ENCODE measurements at regions not wholly inside any gene's neighbourhood (a gene's known extent, or its start where the extent isn't known, plus 50 kb on each side); places are given as distances from the start of the nearest gene placed in this dataset.

DNA sequence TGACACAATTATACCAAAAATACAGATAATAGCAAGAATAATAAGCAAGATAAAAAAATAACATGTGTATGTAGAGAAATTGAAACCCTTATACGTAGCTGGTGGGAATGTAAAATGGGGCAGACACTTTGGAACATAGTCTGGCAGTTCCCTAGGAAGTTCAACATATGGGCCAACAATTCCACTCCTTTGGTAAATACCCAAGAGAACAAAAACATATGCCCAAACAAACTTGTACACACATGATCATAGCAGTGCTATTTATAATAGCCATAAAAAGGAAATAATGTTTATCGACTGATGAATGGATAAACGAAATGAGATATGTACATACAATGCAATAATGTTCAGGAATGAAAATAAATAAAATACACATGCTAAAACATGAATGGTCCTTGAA lies 462.4 kb upstream of the SORCS1 start:
- no peak for DNase-seq

DNA sequence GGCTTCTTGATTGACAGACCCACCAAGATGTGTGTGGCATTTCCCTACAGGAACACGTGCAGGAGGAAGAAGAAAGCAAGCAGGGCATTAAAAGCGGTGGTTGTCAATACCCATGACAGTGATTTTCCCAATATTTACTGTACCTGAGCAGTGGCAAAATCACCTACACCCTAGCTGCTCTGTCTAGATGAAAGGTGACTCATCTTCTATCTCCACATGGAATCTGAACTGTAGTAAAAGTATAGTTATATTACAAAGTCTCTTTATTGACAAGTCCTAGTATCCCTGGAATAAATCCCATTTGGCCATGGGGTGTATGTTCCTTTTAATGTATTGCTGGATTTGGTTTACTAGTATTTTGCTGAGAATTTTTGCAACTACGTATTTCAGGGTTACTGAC lies 458.8 kb upstream of the SORCS1 start:
- DNase-seq: no peak

DNA sequence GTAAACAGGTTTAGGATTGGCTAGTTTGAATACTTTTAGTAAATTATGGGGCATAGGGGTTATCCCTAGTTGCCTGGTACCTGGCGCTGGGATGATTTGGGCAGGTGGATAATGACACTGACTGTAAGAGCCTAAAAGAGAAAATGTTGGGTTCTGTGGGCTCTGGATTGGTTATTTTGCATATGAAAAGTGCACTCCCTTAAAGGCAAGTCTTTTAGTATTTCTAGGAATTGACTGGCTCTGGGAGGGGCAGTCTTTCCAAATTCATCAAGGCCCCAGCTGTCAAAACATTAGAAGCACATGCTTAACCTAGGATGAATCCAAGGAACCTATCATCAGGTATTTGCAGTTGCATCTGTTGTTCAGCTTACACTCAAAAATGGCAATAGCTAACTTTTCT lies 454.6 kb upstream of the SORCS1 start:
- DNase-seq: no peak

DNA sequence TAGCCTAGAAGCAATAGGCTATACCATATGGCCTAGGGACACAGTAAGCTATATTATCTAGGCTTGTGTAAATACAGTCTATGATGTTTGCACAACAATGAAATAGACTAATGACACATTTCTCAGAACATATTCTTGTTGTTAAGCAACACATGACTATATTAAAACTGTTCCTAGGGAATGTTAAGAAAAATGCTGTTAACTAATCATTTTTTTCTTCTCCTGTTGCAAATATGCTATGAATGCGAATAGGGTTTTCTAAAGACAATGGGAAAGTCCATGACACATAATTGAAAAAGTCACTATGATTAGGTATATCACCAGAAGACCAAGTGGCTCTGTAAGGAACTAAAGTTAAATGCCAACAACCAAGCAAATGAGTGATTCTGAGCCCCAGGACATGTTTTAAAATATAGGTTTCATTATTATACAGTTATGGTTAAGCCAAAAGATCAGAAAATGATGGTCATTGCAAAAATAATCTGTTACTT lies 454.0 kb upstream of the SORCS1 start:
- no peak for DNase-seq

DNA sequence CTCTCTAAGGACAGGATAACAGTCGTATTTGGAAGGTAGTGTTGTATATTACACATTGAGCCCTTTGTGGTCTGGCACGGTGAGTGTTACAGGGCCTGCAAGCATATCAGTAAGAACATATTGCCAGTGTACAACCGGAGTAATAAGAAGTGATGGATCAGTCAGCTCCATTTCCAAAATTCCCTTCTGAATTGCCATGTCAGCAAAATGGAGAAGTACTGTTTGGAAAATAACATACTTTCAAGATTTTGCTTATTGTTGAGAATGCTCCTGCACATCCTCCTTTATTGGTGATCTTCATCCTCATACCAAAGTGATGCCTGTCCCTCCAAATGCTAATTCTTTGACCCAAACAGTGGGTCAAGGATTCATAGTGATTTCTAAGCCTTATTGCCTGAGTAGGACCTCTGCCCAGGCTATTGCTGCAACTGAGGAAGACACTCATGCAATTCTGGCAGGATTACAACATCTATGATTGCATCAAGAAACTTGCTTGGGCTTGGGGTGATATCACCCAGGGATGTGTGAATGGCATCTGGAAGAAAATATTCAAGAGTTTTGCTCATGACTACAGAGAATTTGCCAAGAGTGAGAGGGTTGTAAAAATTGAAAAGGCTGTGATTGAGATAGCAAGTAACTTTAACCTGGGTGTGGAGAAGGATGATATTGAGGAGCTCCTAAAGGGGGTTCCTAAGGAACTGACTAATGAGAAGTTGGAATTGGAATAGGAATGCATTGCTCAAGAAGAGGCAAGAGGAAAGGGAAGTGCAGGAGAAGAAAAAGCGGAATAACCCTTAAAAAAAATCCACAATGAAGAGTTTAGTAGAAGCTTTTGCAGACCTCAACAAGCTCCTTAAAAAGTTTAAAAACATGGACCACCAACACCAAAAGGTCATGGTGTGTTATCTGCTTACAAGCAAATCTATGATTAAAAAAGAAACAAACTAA lies 452.2 kb upstream of the SORCS1 start:
- no peak for DNase-seq

DNA sequence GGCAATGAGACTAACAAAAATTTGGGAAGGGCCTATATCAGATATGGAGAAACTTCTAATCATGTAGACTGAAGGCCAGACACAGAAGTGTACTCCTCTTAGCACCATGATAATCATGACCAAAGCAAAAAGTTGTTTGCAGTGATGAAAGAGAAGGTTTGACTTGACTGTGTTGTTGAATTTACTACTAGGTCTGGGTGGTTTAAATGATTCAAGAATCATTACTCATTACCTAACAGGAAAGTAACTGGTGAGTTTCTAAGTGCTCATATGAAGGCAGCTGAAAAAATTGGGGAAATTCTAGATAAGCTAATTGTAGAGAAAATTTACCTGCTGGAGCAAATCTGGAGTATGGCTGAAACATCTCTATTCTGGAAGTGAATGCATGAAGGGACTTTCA lies 451.5 kb upstream of the SORCS1 start:
- DNase-seq: no peak

DNA sequence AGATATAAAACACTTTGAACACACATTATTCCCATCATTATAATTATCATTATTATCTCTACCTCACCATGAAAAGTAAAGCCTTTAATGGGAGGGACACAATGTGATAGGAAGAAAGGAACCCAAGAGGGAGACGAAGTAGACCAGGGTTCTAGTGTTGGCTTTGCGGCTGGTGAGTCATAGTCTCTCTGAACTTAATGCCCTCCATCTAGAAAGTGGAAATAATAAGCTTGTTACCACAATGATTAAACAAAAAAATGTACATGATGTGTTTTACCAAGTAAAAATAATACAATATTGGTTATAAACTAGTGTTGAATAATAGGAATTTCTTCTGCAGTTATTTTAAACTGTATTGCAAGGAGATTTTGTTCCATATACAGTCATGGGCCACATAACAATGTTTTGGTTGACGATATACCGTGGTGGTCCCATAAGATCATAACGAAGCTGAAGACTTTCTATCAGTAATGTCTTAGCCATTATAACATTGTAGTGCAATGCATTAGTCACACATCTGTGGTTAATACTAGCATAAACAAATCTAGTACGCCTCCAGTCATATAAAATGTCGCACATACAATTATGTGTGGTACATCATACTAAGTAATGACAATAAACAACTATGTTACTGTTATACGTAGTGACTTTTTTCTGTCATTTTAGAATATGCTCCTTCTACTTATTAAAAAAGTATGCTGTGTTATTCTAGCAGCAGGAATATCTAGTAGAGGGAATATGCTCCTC lies 450.6 kb upstream of the SORCS1 start:
- DNase-seq: no peak

DNA sequence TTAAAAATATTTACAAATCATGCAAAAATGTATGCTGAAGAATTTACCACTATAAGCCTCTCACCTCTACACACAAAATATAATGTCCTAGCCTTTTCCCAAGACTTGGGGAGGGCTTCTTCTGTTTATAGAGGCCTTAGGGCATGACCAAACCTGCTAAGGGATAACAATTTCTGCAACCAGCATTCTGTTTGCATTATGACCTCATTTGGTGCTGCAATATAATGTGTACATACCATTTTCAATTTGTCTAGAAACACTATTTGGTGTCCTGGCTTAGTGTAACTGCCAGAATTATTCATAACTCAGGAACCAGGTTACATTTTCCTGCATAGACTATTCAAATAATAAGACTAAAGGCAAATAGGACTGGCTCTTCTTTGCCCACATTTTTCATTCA lies 446.6 kb upstream of the SORCS1 start:
- DNase-seq: no peak

DNA sequence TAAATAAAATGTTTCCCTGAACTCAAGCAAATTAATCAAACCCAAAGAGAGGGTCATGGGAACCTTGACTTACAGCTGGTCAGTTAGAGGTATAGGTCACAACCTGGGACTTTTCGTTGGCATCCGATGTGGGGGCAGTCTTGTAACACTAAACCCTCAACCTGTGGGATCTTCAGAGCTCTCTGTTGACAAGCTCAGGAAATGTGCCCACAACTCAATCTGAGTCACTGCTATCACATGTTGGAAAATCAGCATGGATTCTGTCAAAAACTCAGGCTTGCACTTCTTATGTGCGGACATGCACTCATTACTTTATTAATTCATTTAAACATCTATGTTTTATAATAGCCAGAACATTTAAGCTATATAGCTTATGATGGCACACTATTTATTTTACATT lies 424.6 kb upstream of the SORCS1 start:
- DNase-seq: no peak

DNA sequence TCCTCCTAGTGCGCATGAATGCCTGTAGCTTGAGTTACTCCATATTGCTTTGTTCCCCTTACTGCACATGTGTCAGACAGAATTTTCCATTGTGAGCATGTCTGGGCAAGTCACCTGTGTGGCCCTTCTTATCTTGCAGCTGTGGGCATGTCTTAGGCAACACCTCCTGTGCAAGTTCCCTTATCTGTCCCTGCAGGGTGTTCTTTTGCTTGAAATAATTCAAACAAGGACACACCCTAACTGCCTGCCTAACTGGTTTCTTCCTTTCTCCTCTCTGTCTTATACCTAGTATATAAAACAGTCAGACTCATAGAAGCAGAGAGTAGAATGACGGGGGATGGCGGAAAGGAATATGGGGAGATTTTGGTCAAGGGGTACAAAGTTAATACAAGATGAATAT lies 421.1 kb upstream of the SORCS1 start:
- DNase-seq: no peak

DNA sequence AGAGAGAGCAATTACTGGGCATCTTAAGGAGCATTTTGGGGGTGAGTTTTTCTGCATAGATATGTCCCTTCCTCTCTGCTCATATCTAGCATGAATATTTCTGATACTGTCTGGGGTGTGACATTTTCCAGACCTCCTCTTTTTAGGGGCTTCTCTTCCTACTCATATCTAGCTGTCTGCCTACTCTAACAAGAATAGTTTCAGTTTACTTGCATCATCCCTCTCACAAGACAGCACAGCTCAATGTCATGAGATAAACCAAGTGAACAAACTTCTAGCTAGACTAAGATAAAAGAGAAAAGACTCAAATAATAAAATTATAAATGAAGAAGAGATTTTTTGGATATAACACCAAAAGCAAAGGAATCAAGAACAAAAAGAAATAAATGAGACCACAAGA lies 419.5 kb upstream of the SORCS1 start:
- no peak for DNase-seq

DNA sequence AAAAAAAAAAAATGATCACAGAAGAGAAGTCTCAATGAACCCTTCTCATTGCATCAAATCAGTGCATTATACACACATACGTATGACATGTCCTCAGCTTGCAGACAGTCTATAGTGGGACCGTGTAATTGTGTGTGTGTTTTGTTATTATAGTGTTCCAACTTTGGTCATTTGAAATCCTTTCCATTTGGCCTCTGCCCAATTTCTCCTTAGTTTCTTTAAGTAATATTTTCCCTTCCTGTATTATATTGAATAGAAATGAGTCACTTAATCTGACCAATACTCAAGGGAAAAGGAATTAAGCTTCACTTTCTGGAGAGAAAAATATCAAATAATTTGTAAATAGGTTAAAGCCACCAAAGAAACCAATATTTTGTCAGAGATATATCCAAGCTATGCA lies 415.5 kb upstream of the SORCS1 start:
- DNase-seq: no peak

DNA sequence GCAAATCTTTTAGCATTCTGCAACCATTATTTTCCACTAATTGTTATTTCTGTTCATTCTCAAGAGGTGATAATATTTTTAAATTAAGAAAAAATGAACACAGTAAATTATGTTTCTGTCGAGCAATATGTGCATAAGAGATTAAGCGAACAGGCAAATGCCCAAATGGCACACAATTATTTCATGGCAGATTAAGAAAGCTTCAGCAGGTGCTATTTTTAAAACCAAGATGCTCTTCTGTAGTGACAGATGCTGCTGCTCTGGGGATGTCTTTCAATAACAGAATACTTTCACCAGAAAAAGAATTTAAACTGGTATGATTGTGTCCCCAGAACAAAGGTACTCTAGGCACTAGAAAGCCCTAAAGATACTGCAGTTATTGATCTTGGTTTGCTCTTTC lies 412.7 kb upstream of the SORCS1 start:
- DNase-seq: no peak

DNA sequence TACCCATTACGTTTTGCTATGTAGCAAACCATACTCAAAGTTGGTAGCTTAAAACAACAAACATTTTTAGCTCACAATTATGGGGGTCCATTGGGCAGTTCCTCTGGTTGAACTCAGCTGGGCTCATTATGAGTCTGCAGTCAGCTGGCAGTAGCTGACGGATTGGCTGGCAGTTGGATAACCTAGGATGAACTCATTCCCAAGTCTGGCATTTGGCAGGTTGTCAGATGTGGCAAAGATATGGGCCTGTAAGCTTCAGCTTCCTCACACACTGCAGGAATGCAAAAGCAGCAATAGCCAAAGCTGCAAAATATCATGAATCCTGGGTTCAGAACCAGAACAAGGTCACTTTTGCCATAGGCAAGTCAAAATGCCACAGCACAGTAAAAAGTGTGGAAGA lies 412.2 kb upstream of the SORCS1 start:
- DNase-seq: peak; percentile 33

DNA sequence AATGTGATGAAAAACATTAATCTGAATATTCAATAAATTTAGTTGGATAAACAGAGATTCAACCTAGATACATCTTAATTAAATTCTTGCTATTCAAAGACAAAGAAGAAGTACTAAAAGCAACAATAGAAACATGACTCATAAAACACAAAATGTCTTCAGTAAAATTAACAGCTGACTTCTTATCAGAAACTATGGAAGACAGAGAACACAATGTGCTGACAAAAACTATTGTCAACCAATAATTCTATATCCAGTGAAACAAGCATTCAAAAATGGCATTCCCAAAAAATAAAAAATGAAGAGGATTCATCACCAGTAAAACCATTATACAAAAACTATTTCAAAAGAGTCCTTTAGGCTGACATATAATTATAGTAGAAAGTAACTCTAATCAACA lies 400.5 kb upstream of the SORCS1 start:
- no peak for DNase-seq

DNA sequence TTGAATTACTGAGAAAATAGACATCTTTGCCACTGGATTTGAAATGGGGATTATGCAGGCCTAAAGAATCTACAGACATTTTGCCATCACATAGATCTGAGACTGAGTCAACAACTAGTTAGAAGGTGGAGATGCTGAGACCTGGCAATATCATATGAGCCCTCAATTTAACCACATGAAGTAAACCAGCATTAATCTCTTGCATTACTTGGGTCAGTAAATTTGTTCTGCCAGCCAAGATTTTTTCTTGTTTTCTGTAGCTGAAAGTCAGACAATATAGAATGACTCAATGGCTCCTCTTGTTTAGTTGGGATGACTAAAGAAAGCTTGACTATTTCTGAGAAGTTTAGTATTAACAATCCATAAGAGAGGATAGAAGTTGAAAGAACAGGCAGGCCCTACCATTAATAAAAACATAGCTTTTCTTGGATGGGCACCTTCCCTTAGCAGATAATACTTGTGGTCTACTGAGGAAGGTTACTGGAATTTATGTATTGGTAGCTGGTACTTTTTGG lies 396.7 kb upstream of the SORCS1 start:
- DNase-seq: no peak

DNA sequence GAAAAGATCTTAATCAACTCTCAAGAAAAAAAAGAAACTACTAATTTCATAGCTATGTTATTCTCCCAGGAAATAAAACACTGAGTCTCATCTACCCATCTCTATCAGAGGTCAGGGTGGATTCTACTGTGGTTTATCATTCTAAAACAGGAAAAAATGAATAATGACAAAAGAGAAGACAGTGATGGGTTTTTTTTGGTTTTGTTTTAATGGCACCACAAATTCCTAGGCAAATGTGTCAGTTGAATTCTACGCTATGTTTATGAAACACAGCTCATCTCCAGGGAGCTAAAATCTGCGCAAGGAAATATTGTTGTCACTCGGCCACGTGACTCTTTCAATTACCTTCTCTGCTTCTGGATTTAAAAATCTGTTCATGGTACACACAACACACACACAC lies 393.4 kb upstream of the SORCS1 start:
- no peak for DNase-seq

DNA sequence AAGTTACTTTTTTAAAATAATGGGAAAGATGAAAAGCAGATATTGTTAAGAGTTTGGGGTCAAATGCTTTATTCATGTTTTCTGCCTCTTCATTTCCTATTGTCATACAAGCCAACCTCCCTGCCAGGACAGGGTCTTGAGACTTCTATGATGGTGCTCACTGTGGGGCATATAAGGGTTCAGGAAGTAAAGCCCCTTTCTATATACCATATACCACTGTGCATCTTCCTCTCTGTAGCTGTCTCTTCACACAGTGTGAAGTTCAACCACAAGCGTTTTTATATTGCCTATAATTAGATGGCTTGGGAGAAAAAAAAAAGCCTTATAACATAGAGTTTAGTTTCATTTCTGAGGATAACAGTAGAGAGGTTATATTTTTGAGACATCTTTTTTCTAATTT lies 389.8 kb upstream of the SORCS1 start:
- DNase-seq: no peak

DNA sequence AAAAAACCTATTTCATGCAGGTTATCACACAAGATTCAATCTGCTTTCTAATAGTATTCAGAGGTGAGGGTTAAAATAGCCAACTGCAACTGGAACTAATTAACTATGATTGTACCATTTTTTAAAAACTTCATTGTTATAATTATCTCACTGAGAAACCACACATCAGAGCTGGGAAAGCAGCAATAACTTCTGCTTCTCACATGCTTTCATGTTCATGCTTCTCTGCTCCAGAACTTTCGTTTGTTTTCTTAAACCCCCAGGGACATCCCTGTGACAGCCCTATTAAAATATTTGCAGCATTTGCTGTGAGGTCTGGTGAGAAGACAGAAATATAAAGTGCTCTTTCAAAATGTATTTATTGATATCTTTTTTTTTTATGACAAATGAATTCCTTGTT lies 389.0 kb upstream of the SORCS1 start:
- DNase-seq: peak; percentile 38

DNA sequence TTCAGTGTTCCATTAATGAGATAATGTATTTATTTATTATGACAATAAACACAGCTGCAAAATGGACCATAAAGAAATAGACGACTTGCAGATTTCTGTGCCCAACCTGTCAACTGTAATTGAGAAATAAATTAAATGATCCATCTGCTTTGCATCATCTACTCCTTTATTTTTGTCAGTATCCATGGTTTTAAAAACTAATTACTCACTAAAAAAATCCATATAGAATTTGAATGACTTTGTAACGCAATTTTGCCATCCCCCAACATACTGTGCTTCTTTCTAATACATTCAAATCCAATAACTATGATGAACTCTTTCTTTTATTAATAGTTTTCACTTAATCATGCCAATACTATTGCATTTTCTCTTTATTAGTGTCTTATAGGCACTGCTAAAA lies 388.5 kb upstream of the SORCS1 start:
- DNase-seq: no peak

DNA sequence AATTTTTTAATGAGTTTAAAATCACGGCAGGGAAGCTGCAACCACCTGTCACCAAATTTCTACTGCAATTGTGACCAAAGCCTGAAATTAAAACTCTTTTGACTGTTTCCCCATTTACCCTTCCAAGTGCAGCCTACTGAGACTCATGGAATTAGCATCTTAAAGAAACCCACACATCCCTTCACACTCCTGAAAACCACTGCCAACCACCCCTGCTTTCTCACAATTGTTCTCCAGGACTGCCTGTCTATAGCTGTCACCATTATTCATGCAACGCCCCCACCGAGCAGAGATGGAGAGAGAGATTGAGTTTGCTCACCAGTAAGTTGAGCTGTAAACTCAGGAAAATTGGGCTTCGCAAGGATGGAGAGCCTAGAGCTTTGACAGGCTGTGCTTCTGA lies 383.8 kb upstream of the SORCS1 start:
- DNase-seq: no peak

DNA sequence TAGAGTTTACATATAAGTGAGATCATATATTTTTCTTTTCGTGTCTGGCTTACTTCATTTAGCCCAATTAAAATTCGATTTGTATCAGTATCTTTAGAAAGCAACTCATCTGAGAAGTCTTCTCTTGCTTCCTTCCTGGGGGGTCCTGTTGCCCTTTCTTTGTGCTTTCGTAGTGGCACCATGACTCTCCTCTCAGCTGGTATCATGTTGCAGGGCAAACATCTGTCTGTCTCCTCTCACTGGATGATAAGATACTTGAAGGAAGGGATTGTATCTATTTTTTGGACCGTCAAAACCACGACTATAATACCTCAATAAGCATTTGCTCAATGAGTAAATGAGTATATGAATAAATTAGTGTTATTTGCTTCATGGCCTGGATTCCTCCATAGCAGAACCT lies 382.5 kb upstream of the SORCS1 start:
- DNase-seq: no peak

DNA sequence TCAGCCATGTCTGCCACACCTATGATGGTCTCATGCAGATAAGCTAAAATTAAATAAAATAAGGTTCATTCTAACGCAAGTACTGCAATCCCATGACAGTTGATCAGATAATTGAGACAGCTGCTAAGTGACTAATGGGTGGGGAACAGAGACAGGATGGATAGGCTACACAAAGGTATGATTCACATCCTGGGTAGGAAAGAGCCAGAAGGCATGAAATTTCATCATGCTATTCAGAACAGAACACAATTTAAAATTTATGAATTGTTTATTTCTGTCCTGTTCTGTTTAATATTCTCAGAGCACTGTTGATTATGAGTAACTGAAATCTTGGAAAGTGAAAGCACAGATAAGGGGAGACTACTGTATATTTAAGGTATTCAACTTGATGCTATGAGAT lies 381.8 kb upstream of the SORCS1 start:
- no peak for DNase-seq

DNA sequence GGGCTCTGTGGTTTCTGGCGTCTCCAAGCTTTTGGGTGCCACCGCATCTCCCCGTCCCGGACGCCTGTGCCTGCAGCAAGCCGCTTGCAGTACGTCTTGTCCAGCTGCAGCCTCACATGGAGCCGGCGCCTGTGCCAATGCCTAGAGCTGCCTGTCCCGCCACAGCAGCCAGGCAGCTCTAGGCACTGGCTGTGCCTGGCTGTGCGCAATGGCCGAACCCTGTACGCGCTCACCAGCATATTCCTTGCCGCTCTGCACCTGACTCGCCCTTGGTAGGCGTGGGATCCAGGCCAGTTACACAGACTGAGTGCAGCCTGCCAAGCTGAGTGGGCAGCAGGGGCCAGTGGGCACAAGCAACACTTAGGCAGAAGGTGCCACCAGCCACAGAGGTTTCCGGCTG lies 381.2 kb upstream of the SORCS1 start:
- no peak for DNase-seq

All from eye (tissue), 1 donor.